Colonic mucosa (tissue), 4 donors: ENCODE measurements at regions not wholly inside any gene's neighbourhood (a gene's known extent, or its start where the extent isn't known, plus 50 kb on each side); places are given as distances from the start of the nearest gene placed in this dataset.

ENCODE experiments used
- DNase-seq: peaks from one replicate; pipeline ENCODE4 v3.0.0-alpha.2; 2020
- H3K27ac ChIP-seq: fragments of 200-600 bp; one replicate; pipeline ENCODE4 v1.8.0; 2021
- H3K27me3 ChIP-seq: fragments of 200-600 bp; one replicate; pipeline ENCODE4 v1.8.0; 2021
- H3K36me3 ChIP-seq: fragments of 200-600 bp; one replicate; pipeline ENCODE4 v1.8.0; 2021
- H3K4me1 ChIP-seq: fragments of 200-600 bp; one replicate; pipeline ENCODE4 v1.8.0; 2021; ENCODE audit warnings: mild to moderate bottlenecking
- H3K4me3 ChIP-seq: fragments of 200-600 bp; one replicate; pipeline ENCODE4 v1.8.0; 2021
- H3K9ac ChIP-seq, 2 donors: one replicate each; pipeline ENCODE4 v1.7.0; 2013; ENCODE audit warnings: control low read depth in 2 of 2, low read depth in 2 of 2, low read length in 2 of 2
- H3K9me3 ChIP-seq: fragments of 200-600 bp; one replicate; pipeline ENCODE4 v1.8.0; 2021
- intact Hi-C: fragments of 100-400 bp; cut with DNase I; formaldehyde crosslinking; loops from one replicate; pipeline ENCODE4 v1.14.1; 2022
- TF ChIP-seq, protein P1 (sequence below): fragments of 200-600 bp; IDR thresholded peaks from one replicate; pipeline ENCODE4 v1.8.0; 2022; ENCODE audit warnings: antibody characterized with exemption, mild to moderate bottlenecking
- donor health status: healthy.
- donor health status: DM: no; HTN: no; CAD: no.
- donor health status: DM: no; HTN: no; CAD: no.

DNA sequence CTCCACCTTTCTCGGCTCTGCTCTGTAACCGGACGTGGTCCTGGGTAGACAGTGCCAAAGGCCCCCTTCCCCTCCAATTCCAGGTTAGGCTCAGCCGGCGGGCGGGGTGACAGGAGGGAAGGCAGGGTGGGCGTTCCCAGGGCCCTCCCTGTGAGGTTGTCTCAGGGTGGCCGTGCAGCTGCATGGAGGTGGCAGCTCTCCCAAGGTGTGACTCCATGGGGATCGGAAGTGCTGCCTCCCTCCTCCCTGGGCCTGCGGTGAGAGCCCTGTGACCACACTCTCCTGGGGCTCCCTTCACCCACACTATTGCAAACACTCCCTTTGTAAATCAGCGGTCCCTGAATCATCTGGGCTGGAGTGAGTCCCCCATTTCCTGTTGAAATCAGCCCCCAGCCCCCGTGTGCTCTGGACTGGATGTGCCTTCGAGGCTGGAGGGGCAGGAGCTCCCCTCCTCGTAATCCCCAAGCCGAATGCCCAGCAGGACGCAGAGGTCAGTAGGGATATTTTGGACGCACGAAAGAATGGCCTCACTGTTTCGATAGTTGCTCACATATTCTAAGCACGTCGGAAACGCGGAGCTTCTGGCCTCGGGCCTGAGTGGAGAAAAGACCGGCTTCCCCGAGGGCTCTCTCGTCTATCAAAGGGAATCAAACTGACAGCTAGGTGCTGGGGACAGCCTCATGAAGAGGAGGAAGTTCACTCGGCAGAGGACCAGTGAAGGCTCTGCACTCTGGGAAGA, 107.6 kb upstream of the COL5A1 start:
- Histone ChIP-seq H3K36me3 (no peaks in the 10 kb centered on the region), H3K9me3 (no peaks in the 10 kb centered on the region), H3K4me3 (no peak overlapping the region), H3K27ac (no peak overlapping the region), H3K27me3 (no peaks in the 10 kb centered on the region), H3K4me1 (no peaks in the 10 kb centered on the region), H3K9ac (no peak overlapping the region)
- intact Hi-C loops, result no loop called here
- TF ChIP-seq, protein P1, sequence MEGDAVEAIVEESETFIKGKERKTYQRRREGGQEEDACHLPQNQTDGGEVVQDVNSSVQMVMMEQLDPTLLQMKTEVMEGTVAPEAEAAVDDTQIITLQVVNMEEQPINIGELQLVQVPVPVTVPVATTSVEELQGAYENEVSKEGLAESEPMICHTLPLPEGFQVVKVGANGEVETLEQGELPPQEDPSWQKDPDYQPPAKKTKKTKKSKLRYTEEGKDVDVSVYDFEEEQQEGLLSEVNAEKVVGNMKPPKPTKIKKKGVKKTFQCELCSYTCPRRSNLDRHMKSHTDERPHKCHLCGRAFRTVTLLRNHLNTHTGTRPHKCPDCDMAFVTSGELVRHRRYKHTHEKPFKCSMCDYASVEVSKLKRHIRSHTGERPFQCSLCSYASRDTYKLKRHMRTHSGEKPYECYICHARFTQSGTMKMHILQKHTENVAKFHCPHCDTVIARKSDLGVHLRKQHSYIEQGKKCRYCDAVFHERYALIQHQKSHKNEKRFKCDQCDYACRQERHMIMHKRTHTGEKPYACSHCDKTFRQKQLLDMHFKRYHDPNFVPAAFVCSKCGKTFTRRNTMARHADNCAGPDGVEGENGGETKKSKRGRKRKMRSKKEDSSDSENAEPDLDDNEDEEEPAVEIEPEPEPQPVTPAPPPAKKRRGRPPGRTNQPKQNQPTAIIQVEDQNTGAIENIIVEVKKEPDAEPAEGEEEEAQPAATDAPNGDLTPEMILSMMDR, result no peak
- DNase-seq, result no peak

DNA sequence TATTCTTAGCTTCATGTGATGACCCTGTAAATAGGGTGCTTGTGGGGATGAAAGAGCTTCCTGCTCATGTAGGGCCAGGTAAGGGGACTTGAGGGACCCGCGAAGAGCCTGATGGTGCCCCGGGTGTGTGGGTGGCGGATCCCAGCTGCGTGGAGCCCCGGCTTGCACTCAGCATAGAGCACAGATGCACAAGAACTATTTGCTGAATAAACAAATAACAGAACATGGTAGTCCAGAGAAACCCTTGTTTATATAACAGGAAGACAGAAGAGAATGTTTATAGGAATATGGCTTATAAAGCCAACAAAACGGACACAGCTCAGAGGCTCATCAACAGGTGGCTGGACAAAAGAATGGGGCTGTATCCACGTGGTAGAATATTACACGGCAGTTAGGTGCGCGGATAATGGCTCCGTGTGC, 106.9 kb upstream of the COL5A1 start:
- Histone ChIP-seq H3K4me3 (no peak overlapping the region), H3K36me3 (no peaks in the 10 kb centered on the region), H3K9ac (no peak overlapping the region), H3K27me3 (no peaks in the 10 kb centered on the region), H3K27ac (no peak overlapping the region), H3K9me3 (no peaks in the 10 kb centered on the region), H3K4me1 (no peaks in the 10 kb centered on the region)
- TF ChIP-seq, protein P1, result no peak
- DNase-seq, result no peak
- intact Hi-C loops, result no loop called here

DNA sequence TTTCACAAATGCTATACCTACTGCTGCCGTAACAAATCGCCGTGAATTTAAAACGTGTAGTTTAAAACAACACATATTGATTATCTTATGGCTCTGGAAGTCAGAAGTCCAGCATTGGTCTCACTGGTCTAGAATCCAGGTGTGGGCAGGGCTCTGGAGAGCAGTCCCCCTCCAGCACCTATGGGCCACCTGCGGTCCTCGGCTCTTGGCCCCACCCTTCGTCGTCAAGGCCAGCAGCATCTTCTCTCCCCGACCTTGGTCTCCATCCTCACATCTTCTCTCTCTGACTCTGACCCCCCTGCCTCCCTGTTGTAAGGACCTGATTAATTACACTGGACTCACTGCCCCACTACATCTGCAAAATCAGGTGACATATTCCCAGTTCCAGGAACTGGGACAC, 106.4 kb upstream of the COL5A1 start:
- intact Hi-C loops, result no loop called here
- TF ChIP-seq, protein P1, result no peak
- no peaks in the 10 kb centered on the region for H3K9me3 ChIP-seq
- no peak for DNase-seq
- no peak overlapping the region for H3K27ac ChIP-seq
- no peaks in the 10 kb centered on the region for H3K4me1 ChIP-seq
- no peak overlapping the region for H3K9ac ChIP-seq
- H3K36me3 ChIP-seq, result no peaks in the 10 kb centered on the region
- H3K4me3 ChIP-seq, result no peak overlapping the region
- H3K27me3 ChIP-seq, result no peaks in the 10 kb centered on the region

DNA sequence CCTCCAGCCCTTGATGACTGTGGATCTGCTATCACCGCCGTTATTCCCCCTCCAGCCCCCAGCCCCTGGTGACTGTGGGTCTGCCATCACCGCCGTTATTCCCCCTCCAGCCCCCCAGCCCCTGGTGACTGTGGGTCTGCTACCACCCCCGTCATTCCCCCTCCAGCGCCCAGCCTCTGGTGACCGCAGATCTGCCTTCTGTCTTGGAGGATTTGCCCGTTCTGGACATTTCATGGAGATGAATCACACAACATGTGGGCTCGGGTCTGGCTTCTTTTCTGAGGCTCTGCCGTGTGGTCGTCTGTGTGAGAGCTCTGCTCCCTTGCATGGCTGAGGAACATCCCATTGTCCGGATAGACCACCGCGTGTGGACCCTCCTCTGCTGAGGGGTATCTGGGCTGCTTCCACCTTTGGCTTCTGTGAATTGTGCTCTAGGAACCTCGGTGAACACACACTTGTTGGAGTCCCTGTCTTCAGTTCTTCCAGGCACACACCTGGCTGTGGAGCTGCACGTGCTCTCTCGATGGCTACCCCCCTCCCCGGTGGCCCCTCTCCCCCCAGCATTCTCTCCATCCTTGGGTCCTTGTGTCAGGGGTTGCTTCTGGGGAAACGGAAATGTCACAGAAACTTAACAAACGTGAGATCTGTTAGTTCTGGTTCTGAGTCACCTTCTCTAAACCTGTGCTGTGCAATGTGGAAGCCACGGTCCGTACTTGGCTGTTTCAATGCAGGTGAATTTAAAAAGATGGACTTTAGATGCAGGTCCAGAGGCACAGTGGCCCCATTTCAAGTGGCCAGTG, 105.3 kb upstream of the COL5A1 start:
- H3K27ac ChIP-seq, result no peak overlapping the region
- intact Hi-C loops, result no loop called here
- TF ChIP-seq, protein P1, result no peak
- H3K9me3 ChIP-seq, result no peaks in the 10 kb centered on the region
- no peaks in the 10 kb centered on the region for H3K27me3 ChIP-seq
- no peaks in the 10 kb centered on the region for H3K4me1 ChIP-seq
- H3K36me3 ChIP-seq, result no peaks in the 10 kb centered on the region
- no peak overlapping the region for H3K9ac ChIP-seq
- H3K4me3 ChIP-seq, result no peak overlapping the region
- no peak for DNase-seq

DNA sequence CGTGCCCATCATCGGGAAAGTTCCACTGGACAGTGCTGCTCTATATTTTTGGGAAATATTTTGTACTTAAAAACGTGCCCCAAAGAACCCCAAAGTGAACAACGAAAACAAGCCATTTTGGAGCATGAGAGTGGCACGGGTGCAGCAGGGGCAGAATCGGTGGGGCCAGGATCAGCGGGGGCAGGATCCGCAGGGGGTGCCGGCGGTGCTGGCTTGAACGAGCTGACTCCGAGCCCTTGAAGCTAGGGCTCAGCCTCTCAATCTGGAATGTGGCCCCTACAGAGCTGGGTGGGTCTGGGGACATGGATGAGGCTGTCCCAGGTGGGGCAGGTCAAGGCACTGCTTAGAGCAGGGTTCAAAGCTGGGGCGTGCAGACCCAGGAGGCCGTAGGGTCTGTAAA, 104.7 kb upstream of the COL5A1 start:
- intact Hi-C loops, result no loop called here
- H3K9me3 ChIP-seq, result no peaks in the 10 kb centered on the region
- H3K4me1 ChIP-seq, result no peaks in the 10 kb centered on the region
- H3K27me3 ChIP-seq, result no peaks in the 10 kb centered on the region
- H3K36me3 ChIP-seq, result no peaks in the 10 kb centered on the region
- no peak for DNase-seq
- no peak overlapping the region for H3K4me3 ChIP-seq
- H3K27ac ChIP-seq, result no peak overlapping the region
- TF ChIP-seq, protein P1, result no peak
- no peak overlapping the region for H3K9ac ChIP-seq
